SK-N-SH treated with all-trans-retinoic acid at 6 μM for 48 hours (cell line): ENCODE measurements at regions not wholly inside any gene's neighbourhood (a gene's known extent, or its start where the extent isn't known, plus 50 kb on each side); places are given as distances from the start of the nearest gene placed in this dataset.

ENCODE experiments used
- ATAC-seq: fragments of 200-7000 bp; cut with Tn5 transposase; 3 replicates; pipeline ENCODE4 v1.9.1; 2020; ENCODE audit warnings: mild to moderate bottlenecking, moderate library complexity
- ARNTL ChIP-seq: fragments of 450-650 bp; formaldehyde crosslinking; IDR thresholded peaks from 2 replicates; pipeline ENCODE4 v1.5.0; 2020; ENCODE audit warnings: low read depth, mild to moderate bottlenecking, moderate library complexity, borderline replicate concordance
- BACH2 ChIP-seq: fragments of 250-450 bp; sonication (Bioruptor Pico); IDR thresholded peaks from 2 replicates; pipeline ENCODE4 v1.9.0; 2021; ENCODE audit warnings: mild to moderate bottlenecking, borderline replicate concordance
- CSDC2 ChIP-seq: fragments of 250-450 bp; sonication (Bioruptor Pico); IDR thresholded peaks from 2 replicates; pipeline ENCODE4 v1.5.0; 2020; ENCODE audit warnings: mild to moderate bottlenecking, moderate library complexity
- ESRRG ChIP-seq: fragments of 250-450 bp; sonication (Bioruptor Pico); IDR thresholded peaks from 2 replicates; pipeline ENCODE4 v1.6.1; 2021; ENCODE audit warnings: mild to moderate bottlenecking
- GLIS3 ChIP-seq: fragments of 250-450 bp; sonication (Bioruptor Pico); IDR thresholded peaks from 2 replicates; pipeline ENCODE4 v1.5.0; 2020; ENCODE audit warnings: mild to moderate bottlenecking, moderate library complexity
- ISL1 ChIP-seq: fragments of 250-450 bp; sonication (Bioruptor Pico); IDR thresholded peaks from 2 replicates; pipeline ENCODE4 v2.1.2; 2022; ENCODE audit warnings: mild to moderate bottlenecking, moderate library complexity
- OSR1 ChIP-seq: fragments of 250-450 bp; sonication (Bioruptor Pico); IDR thresholded peaks from 2 replicates; pipeline ENCODE4 v1.8.0; 2022; ENCODE audit warnings: moderate library complexity, mild to moderate bottlenecking, inconsistent platforms
- PPARA ChIP-seq: fragments of 250-450 bp; sonication (Bioruptor Pico); IDR thresholded peaks from 2 replicates; pipeline ENCODE4 v1.5.0; 2020; ENCODE audit warnings: mild to moderate bottlenecking, borderline replicate concordance
- RARB ChIP-seq: fragments of 250-450 bp; sonication (Bioruptor Pico); IDR thresholded peaks from 2 replicates; pipeline ENCODE4 v1.8.0; 2021; ENCODE audit warnings: mild to moderate bottlenecking, moderate library complexity
- SNAI2 ChIP-seq: fragments of 250-450 bp; sonication (Bioruptor Pico); IDR thresholded peaks from 2 replicates; pipeline ENCODE4 v1.5.0; 2020; ENCODE audit warnings: mild to moderate bottlenecking, moderate library complexity
- TCF4 ChIP-seq: fragments of 250-450 bp; sonication (Bioruptor Pico); IDR thresholded peaks from 2 replicates; pipeline ENCODE4 v1.8.0; 2021; ENCODE audit warnings: mild to moderate bottlenecking, moderate library complexity, borderline replicate concordance
- TOX ChIP-seq: fragments of 250-450 bp; sonication (Bioruptor Pico); IDR thresholded peaks from 2 replicates; pipeline ENCODE4 v1.8.0; 2021; ENCODE audit warnings: mild to moderate bottlenecking, moderate library complexity, borderline replicate concordance
- ZC3H10 ChIP-seq: fragments of 250-450 bp; sonication (Bioruptor Pico); IDR thresholded peaks from 2 replicates; pipeline ENCODE4 v1.5.1; 2021; ENCODE audit warnings: mild to moderate bottlenecking, moderate library complexity
- ZFP3 ChIP-seq: fragments of 250-450 bp; sonication (Bioruptor Pico); IDR thresholded peaks from 2 replicates; pipeline ENCODE4 v1.5.0; 2020; ENCODE audit warnings: mild to moderate bottlenecking, moderate library complexity
- ZFP30 ChIP-seq: fragments of 450-650 bp; formaldehyde crosslinking; IDR thresholded peaks from 2 replicates; pipeline ENCODE4 v1.5.0; 2022; ENCODE audit warnings: mild to moderate bottlenecking, moderate library complexity
- ZNF70 ChIP-seq: fragments of 450-650 bp; formaldehyde crosslinking; IDR thresholded peaks from 2 replicates; pipeline ENCODE4 v1.5.0; 2020; ENCODE audit warnings: mild to moderate bottlenecking, moderate library complexity
- ZNF8 ChIP-seq: fragments of 450-650 bp; formaldehyde crosslinking; IDR thresholded peaks from 2 replicates; pipeline ENCODE4 v1.5.0; 2020; ENCODE audit warnings: mild to moderate bottlenecking, moderate library complexity
- TF ChIP-seq, protein P1 (sequence below): fragments of 250-450 bp; sonication (Bioruptor Pico); IDR thresholded peaks from 2 replicates; pipeline ENCODE4 v1.8.0; 2021; ENCODE audit warnings: low read depth, mild to moderate bottlenecking, moderate library complexity, borderline replicate concordance
- TF ChIP-seq, protein P2 (sequence below): fragments of 250-450 bp; sonication (Bioruptor Pico); IDR thresholded peaks from 2 replicates; pipeline ENCODE4 v1.5.1; 2020; ENCODE audit warnings: low read depth, mild to moderate bottlenecking, moderate library complexity
- TF ChIP-seq, protein P3 (sequence below): fragments of 250-450 bp; sonication (Bioruptor Pico); IDR thresholded peaks from 2 replicates; pipeline ENCODE4 v1.5.1; 2021; ENCODE audit warnings: mild to moderate bottlenecking, moderate library complexity
- TF ChIP-seq, protein P4 (sequence below): fragments of 250-450 bp; sonication (Bioruptor Pico); IDR thresholded peaks from 2 replicates; pipeline ENCODE4 v1.5.0; 2020; ENCODE audit warnings: mild to moderate bottlenecking, moderate library complexity

- TF ChIP-seq ZNF70 (CRISPR knock-in tag): no peak
- TF ChIP-seq TCF4 (CRISPR knock-in tag): no peak
- TF ChIP-seq OSR1 (CRISPR knock-in tag): no peak
- no peak for TF ChIP-seq GLIS3 (CRISPR knock-in tag)
- no peak for TF ChIP-seq ESRRG (CRISPR knock-in tag)
- TF ChIP-seq ISL1: no peak
- TF ChIP-seq, protein P1, sequence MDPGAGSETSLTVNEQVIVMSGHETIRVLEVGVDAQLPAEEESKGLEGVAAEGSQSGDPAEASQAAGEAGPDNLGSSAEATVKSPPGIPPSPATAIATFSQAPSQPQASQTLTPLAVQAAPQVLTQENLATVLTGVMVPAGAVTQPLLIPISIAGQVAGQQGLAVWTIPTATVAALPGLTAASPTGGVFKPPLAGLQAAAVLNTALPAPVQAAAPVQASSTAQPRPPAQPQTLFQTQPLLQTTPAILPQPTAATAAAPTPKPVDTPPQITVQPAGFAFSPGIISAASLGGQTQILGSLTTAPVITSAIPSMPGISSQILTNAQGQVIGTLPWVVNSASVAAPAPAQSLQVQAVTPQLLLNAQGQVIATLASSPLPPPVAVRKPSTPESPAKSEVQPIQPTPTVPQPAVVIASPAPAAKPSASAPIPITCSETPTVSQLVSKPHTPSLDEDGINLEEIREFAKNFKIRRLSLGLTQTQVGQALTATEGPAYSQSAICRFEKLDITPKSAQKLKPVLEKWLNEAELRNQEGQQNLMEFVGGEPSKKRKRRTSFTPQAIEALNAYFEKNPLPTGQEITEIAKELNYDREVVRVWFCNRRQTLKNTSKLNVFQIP (CRISPR knock-in tag): no peak
- TF ChIP-seq, protein P2, sequence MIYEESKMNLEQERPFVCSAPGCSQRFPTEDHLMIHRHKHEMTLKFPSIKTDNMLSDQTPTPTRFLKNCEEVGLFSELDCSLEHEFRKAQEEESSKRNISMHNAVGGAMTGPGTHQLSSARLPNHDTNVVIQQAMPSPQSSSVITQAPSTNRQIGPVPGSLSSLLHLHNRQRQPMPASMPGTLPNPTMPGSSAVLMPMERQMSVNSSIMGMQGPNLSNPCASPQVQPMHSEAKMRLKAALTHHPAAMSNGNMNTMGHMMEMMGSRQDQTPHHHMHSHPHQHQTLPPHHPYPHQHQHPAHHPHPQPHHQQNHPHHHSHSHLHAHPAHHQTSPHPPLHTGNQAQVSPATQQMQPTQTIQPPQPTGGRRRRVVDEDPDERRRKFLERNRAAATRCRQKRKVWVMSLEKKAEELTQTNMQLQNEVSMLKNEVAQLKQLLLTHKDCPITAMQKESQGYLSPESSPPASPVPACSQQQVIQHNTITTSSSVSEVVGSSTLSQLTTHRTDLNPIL: no peak
- TF ChIP-seq PPARA (CRISPR knock-in tag): no peak
- no peak for TF ChIP-seq CSDC2 (CRISPR knock-in tag)
- TF ChIP-seq ARNTL: no peak
- no peak for TF ChIP-seq BACH2 (CRISPR knock-in tag)
- TF ChIP-seq TOX (CRISPR knock-in tag): no peak
- ATAC-seq: no peak
Measured at GRCh38 chr2:221752781-221753180, 180.7 kb upstream of the EPHA4 start.

- no peak for ATAC-seq
- TF ChIP-seq, protein P1 (CRISPR knock-in tag): no peak
- TF ChIP-seq ARNTL (no peak), ZNF8 (CRISPR knock-in tag) (no peak), ZC3H10 (CRISPR knock-in tag) (no peak), ISL1 (no peak), CSDC2 (CRISPR knock-in tag) (no peak), SNAI2 (CRISPR knock-in tag) (no peak), PPARA (CRISPR knock-in tag) (no peak), ZFP30 (no peak)
- TF ChIP-seq, protein P3, sequence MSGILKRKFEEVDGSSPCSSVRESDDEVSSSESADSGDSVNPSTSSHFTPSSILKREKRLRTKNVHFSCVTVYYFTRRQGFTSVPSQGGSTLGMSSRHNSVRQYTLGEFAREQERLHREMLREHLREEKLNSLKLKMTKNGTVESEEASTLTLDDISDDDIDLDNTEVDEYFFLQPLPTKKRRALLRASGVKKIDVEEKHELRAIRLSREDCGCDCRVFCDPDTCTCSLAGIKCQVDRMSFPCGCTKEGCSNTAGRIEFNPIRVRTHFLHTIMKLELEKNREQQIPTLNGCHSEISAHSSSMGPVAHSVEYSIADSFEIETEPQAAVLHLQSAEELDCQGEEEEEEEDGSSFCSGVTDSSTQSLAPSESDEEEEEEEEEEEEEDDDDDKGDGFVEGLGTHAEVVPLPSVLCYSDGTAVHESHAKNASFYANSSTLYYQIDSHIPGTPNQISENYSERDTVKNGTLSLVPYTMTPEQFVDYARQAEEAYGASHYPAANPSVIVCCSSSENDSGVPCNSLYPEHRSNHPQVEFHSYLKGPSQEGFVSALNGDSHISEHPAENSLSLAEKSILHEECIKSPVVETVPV (CRISPR knock-in tag): no peak
- TF ChIP-seq, protein P2: no peak
Measured at GRCh38 chr2:221750316-221750715, 178.2 kb upstream of the EPHA4 start.

GRCh38 chr2:221747289-221747972 lies 175.3 kb upstream of the EPHA4 start:
- ATAC-seq: no peak
- TF ChIP-seq CSDC2 (CRISPR knock-in tag): no peak
- TF ChIP-seq ISL1: no peak
- no peak for TF ChIP-seq ZNF8 (CRISPR knock-in tag)
- TF ChIP-seq, protein P1 (CRISPR knock-in tag): no peak
- no peak for TF ChIP-seq ZFP3 (CRISPR knock-in tag)
- no peak for TF ChIP-seq RARB (CRISPR knock-in tag)
- TF ChIP-seq ESRRG (CRISPR knock-in tag): no peak
- TF ChIP-seq OSR1 (CRISPR knock-in tag): no peak
- no peak for TF ChIP-seq TCF4 (CRISPR knock-in tag)
- TF ChIP-seq, protein P2: no peak
- no peak for TF ChIP-seq SNAI2 (CRISPR knock-in tag)
- TF ChIP-seq, protein P4, sequence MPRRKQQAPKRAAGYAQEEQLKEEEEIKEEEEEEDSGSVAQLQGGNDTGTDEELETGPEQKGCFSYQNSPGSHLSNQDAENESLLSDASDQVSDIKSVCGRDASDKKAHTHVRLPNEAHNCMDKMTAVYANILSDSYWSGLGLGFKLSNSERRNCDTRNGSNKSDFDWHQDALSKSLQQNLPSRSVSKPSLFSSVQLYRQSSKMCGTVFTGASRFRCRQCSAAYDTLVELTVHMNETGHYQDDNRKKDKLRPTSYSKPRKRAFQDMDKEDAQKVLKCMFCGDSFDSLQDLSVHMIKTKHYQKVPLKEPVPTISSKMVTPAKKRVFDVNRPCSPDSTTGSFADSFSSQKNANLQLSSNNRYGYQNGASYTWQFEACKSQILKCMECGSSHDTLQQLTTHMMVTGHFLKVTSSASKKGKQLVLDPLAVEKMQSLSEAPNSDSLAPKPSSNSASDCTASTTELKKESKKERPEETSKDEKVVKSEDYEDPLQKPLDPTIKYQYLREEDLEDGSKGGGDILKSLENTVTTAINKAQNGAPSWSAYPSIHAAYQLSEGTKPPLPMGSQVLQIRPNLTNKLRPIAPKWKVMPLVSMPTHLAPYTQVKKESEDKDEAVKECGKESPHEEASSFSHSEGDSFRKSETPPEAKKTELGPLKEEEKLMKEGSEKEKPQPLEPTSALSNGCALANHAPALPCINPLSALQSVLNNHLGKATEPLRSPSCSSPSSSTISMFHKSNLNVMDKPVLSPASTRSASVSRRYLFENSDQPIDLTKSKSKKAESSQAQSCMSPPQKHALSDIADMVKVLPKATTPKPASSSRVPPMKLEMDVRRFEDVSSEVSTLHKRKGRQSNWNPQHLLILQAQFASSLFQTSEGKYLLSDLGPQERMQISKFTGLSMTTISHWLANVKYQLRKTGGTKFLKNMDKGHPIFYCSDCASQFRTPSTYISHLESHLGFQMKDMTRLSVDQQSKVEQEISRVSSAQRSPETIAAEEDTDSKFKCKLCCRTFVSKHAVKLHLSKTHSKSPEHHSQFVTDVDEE: no peak
- TF ChIP-seq ARNTL: no peak
